ENCODE measurements at regions not wholly inside any gene's neighbourhood (a gene's known extent, or its start where the extent isn't known, plus 50 kb on each side); places are given as distances from the start of the nearest gene placed in this dataset.

- TF ChIP-seq CTCF (IDR thresholded peaks at IDR 0.05; ENCODE audit: extremely low read depth in 1 of 2, insufficient read depth in 1 of 2, low read depth in 1 of 2, low read length in 2 of 2) (no peak), POLR2A (IDR thresholded peaks at IDR 0.05; ENCODE audit: low read depth, low read length) (no peak), POLR2AphosphoS5 (IDR thresholded peaks at IDR 0.05; ENCODE audit: insufficient read depth, low read depth, low read length) (no peak)
Measured at GRCh38 chr10:8897769-8898168, 843.3 kb downstream of the GATA3 start.

Measured in endothelial cell of umbilical vein (primary cell).